ENCODE measurements at regions not wholly inside any gene's neighbourhood (a gene's known extent, or its start where the extent isn't known, plus 50 kb on each side); places are given as distances from the start of the nearest gene placed in this dataset.
"Not testable (repeated sequence)": the region's sequence is repeated elsewhere in the genome, so short reads cannot be mapped to it uniquely, and the experiment has no call there.

DNA sequence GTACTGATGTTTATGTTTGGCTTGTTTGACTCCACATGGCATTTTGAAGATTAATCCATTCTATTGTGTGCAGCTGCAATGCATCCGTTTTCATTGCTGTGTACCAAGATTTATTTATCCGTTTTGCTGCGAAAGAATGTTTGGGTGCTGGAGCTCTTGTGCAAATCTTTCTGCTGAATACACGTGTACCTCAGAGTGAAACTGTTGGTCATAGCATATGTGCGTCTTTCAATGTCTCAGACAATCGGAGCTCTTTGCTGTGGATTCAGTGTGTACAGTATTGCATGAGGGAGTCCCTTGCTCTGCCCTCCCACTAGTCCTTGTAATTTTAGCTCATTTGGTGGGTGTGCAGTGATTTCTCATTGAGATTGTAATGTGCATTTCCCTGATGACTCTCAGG is 545.4 kb downstream of the TBC1D22A start:
- no peak for DNase-seq (ENCODE audit: low read depth in 2 of 2)

GRCh38 chr22:47307326-47307725 is 544.9 kb downstream of the TBC1D22A start:
- DNase-seq (ENCODE audit: low read depth in 2 of 2): no peak

DNA sequence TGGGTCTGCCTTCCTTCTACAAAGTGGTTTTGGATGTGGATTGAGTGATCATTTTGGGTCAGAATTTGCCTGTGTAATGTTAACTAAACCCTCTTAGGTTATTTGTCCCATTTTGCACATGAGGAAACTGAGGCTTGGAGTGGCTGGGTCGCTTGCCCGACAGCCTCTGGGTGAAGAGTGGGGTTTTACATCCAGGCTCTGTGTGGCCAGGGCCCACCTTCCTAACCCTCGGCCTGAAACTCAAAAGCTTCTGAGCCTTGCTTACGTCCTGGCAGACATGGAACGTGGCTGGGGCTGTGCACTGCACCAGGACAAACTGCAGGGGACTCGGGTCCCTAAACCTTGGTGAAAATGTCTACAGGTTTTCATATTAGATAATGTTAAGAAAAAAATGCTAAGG is 542.4 kb downstream of the TBC1D22A start:
- no peak for DNase-seq (ENCODE audit: low read depth in 2 of 2)

DNA sequence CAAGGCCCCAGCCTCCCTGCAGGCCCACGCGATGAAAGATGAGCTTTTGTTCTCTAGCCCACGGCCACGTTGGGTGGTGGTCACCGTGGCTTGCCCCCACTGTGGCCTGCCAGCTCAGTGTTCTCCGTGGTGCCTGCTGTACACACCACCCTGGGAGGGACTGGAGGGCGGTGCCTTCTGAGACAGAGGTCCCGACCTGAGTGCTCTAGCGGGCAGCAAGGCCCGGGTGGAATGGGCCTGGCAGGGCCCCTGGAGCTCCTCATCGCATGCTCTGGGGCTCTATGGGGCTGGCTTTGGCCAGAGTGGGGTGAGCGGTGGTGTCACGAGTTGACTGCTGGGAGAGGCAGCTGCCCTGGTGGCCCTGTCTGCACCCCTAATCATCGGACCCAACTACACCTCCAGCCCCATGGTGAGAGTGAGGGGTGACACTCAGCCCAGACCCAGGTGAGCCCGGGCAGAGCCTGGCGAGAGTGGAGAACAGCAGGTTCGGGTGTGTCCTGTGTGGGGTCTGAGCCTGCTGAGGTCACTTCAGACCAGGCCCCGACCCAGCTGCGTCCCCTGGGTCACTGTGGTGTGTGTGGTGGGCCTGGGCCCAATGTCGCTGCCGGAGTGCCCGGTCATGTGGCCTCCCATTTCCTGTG is 541.9 kb downstream of the TBC1D22A start:
- DNase-seq (ENCODE audit: low read depth in 2 of 2): no peak

DNA sequence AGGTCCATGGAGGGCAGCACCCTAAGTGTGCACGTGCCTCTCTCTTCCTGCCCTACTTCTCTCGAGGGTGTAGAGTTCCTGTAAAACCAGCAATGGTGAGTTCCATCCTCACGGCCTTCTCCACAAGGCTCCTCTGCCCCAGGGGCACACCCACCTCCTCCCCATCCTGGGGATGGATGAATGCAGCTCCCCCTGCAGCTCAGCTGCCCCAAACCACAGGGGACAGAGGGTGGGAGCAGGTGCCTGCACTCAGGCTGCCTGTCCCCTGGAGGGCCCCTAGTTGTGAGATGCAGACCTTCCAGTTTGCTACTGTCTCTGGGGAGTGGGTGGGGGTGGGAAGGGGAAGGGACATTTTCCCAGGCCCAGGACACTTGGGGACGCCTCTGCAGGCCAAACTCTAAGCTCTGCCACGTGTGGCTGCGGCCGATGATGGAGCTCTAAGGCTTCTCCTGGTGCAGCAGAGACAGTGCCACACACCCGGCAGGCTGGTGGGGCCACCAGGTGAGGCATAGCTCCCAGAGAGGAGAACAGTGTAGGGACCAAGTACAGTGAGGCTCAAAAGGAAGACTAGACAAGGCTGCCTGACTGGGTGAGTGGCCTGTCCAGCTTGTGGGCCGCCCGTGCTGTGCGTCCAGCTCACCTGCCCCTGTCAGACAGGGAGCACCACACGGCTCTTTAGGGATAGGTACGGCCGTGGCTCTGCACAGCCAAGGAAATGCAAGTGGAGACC is 540.9 kb downstream of the TBC1D22A start:
- no peak for DNase-seq (ENCODE audit: low read depth in 2 of 2)

GRCh38 chr22:47302587-47302986 is 540.1 kb downstream of the TBC1D22A start:
- not testable (repeated sequence) for DNase-seq (ENCODE audit: low read depth in 2 of 2)

- no peak for DNase-seq (ENCODE audit: low read depth in 2 of 2)
These were observed 539.5 kb downstream of the TBC1D22A start for GRCh38 chr22:47301820-47302475.

DNA sequence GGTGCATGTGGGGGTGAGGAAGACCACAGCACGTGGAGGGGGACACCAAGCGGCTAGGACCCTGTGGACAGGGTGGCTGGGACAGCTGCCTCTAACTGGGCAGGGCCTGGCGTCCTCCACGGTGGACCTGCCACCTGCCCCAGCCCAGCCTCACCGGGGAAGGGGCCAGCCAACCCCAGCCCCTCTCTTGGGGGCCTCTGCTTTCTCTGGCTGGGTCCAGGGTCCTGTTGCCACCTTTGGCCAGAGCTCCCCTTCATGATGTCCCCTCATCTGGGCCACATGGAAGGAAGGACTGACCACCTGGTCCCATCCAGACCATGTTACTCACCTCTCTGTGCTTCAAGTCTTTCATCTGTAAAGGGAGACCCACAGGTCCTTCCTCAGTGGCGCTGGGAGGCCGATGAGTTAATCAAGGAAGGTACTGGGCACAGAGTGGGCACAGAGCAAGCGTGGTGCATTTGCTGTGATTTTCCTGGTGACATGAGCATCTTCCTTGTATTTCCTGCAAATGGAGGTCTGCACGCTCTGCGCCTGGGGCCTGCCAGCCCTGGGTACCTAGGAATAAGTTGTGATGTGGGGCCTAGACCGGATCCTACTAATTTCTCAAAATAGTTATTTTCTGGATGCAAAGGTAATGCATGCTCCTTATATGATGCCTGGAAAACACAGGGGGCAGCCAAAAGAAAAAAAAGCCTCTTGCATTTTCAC is 538.4 kb downstream of the TBC1D22A start:
- DNase-seq (ENCODE audit: low read depth in 2 of 2): no peak

- no peak for DNase-seq (ENCODE audit: low read depth in 2 of 2)
These were observed 537.6 kb downstream of the TBC1D22A start for GRCh38 chr22:47299863-47300697.

DNA sequence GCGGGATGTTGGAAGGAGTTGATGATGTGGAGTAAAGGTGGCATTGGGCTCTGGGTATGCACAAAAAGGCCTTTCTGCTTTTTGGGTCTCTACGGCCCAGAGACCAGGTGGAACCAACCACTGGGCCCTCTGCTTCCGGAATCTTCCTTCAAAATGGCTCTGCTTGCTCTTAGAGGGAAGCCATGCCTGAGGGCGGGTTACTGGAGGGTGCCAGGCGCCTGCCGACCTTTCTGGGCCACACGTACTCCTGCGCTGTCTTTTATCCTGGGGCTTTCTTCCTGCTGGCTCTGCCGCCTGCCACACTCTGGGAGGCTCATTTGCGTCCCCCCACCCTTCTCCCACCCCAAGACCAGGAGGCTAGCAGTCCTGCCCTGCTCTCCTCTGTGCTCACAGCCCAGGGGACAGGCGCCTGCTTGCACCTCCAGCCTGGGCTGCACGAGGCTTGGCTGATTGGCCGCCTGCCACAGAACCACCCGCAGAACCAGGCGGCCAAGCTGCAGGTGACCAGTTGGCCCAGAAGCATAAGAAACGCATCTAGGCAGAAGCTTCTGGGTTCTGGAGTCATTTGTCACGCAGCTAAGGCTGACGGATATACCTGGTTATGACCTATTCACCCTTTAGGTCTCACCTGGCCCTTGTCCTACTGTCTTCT is 536.9 kb downstream of the TBC1D22A start:
- DNase-seq (ENCODE audit: low read depth in 2 of 2): no peak

DNA sequence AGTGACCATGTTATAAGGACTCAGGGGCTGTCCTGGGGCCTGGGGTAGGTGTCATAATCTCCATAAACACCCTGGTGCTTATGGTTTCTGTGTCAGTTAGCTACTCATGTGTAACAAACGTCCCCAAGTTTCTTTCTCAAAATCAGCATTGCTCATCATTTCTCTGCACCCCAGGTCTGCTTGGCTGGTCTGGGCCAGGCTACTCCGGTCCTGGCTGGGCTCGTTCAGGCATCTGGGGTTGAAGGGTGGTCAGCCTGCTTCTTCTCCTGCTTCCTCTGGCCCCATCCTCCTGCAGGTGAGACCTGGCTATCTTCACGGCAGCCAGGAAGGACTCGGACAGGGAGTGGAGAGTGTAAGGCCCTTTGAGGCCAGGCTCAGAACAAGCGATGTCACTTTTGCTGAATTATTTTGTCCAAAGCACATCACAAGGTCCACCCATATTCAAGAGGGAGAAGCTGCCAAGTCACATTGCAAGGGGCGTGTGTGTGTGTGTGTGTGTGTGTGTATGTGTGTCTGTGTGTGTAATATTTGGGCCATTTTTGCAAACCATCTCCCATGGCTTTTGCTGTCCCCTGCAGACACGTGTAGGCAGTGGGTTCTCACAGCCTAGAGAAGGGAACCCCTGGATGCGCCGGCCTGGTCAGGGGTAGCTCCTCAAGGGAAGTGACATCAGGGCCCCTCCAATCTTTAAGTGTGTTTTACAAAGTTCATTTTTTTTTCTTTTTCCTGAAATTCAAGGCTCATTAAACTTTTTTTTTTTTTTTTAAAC is 535.8 kb downstream of the TBC1D22A start:
- no peak for DNase-seq (ENCODE audit: low read depth in 2 of 2)

- DNase-seq (ENCODE audit: low read depth in 2 of 2): no peak
These were observed 535.0 kb downstream of the TBC1D22A start for GRCh38 chr22:47297261-47298016.

- DNase-seq (ENCODE audit: low read depth in 2 of 2): no peak
These were observed 534.2 kb downstream of the TBC1D22A start for GRCh38 chr22:47296405-47297260.

GRCh38 chr22:47295982-47296381 is 533.5 kb downstream of the TBC1D22A start:
- no peak for DNase-seq (ENCODE audit: low read depth in 2 of 2)

DNA sequence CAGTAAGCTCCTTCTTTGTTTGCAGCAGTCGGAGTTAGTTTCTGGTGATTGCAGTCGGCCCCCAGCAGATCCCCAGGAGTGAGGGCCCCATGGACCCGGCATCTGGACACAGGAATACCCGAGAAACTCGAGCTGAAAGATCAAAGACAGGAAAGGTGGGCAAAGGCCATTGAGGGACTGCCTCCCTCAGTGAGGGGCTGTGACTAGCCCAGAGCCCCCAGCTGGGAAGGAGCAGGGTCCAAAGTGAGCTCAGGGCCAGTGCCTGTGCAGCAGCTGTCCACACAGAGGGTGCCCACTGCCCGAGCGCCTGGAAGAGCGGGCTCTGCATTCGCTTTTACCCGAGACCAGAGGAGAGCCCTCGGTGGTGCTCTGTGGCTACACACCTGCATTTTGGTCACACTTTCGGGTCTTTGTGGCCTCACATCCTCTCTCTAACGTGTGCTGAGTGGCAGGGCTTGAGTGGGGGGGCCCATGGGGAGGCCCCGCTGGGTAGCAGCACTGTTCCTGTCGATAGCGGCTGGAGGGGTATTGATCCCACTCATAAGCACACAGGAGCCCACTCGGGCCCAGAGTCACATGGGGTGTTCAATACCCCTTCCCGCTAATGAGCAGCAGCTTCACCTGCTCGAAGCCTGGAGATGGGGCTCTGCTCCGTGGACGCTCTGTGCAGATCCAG is 532.9 kb downstream of the TBC1D22A start:
- no peak for DNase-seq (ENCODE audit: low read depth in 2 of 2)

GRCh38 chr22:47294576-47294975 is 532.1 kb downstream of the TBC1D22A start:
- no peak for DNase-seq (ENCODE audit: low read depth in 2 of 2)

DNA sequence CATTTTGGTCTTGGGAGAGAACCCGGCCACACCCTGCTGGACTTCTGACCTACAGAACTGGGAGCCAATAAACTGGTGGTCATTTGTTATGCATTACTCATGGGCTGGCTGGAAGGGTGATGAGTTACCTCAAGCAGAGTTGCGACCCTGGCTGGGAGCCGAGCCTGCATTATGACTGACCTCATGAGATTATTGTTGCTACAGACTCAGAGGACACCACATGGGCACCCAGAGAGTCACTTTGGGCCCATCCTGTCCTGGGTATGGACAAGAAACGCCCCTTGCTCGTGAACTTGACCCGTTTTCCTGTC is 531.7 kb downstream of the TBC1D22A start:
- no peak for DNase-seq (ENCODE audit: low read depth in 2 of 2)
